Nephron (organoid): ENCODE measurements at regions not wholly inside any gene's neighbourhood (a gene's known extent, or its start where the extent isn't known, plus 50 kb on each side); places are given as distances from the start of the nearest gene placed in this dataset.

Experiments used
- H3K27ac Mint-ChIP-seq, 3 experiments: 2 replicates each; pipeline ENCODE4 v1.8.0; 2020; ENCODE audit warnings: mixed read lengths in 3 of 3, mild to moderate bottlenecking in 2 of 3, moderate library complexity in 1 of 3
- H3K27me3 Mint-ChIP-seq: 2 replicates; pipeline ENCODE4 v1.8.0; 2021; ENCODE audit warnings: low read depth, mild to moderate bottlenecking, moderate library complexity, mixed read lengths
- H3K36me3 Mint-ChIP-seq: 2 replicates; pipeline ENCODE4 v1.8.0; 2020; ENCODE audit warnings: low read depth, mixed read lengths
- H3K4me1 Mint-ChIP-seq: 2 replicates; pipeline ENCODE4 v1.8.0; 2020; ENCODE audit warnings: mixed read lengths
- H3K4me3 Mint-ChIP-seq, 3 experiments: 2 replicates each; pipeline ENCODE4 v1.8.0; 2020; ENCODE audit warnings: mild to moderate bottlenecking in 3 of 3, mixed read lengths in 3 of 3, moderate library complexity in 2 of 3
- H3K9me3 Mint-ChIP-seq: 2 replicates; pipeline ENCODE4 v1.8.0; 2020; ENCODE audit warnings: mixed read lengths
- CTCF ChIP-seq, 3 experiments: fragments of 200-600 bp; sonication (generic); IDR thresholded peaks; one replicate each; pipeline ENCODE4 v1.5.0; 2021; ENCODE audit warnings: antibody characterized with exemption in 3 of 3; ENCODE audit not compliant: unreplicated experiment in 3 of 3

- no peaks in the 10 kb centered on the region for H3K27me3 Mint-ChIP-seq
- no peaks in the 10 kb centered on the region for H3K9me3 Mint-ChIP-seq
- no peaks in the 10 kb centered on the region for H3K36me3 Mint-ChIP-seq
- H3K27ac Mint-ChIP-seq = peak overlapping the region in 1 of 3 experiments; percentile 53
- no peak overlapping the region for H3K4me3 Mint-ChIP-seq
- H3K4me1 Mint-ChIP-seq = peaks cover 30% of the 10 kb centered on the region
- no peak for TF ChIP-seq CTCF (IDR thresholded peaks at IDR 0.05; ENCODE audit: unreplicated experiment in 3 of 3)
These were observed 218.0 kb downstream of the TMEM38B start for GRCh38 chr9:105912157-105912862.

GRCh38 chr9:105912863-105913516 is 218.6 kb downstream of the TMEM38B start:
- no peak for TF ChIP-seq CTCF (IDR thresholded peaks at IDR 0.05; ENCODE audit: unreplicated experiment in 3 of 3)
- Mint-ChIP-seq H3K9me3 (no peaks in the 10 kb centered on the region), H3K27me3 (no peaks in the 10 kb centered on the region), H3K36me3 (no peaks in the 10 kb centered on the region), H3K4me1 (peaks cover 30% of the 10 kb centered on the region), H3K4me3 (no peak overlapping the region), H3K27ac (peak overlapping the region in 1 of 3 experiments; percentile 4)

GRCh38 chr9:105921057-105921726 is 226.9 kb downstream of the TMEM38B start:
- H3K4me3 Mint-ChIP-seq = no peak overlapping the region
- H3K4me1 Mint-ChIP-seq = no peaks in the 10 kb centered on the region
- H3K27me3 Mint-ChIP-seq = no peaks in the 10 kb centered on the region
- H3K36me3 Mint-ChIP-seq = no peaks in the 10 kb centered on the region
- no peaks in the 10 kb centered on the region for H3K9me3 Mint-ChIP-seq
- H3K27ac Mint-ChIP-seq = no peak overlapping the region
- TF ChIP-seq CTCF (IDR thresholded peaks at IDR 0.05; ENCODE audit: unreplicated experiment in 3 of 3) = no peak

- no peak overlapping the region for H3K4me3 Mint-ChIP-seq
- peaks cover 6% of the 10 kb centered on the region for H3K9me3 Mint-ChIP-seq
- no peak for TF ChIP-seq CTCF (IDR thresholded peaks at IDR 0.05; ENCODE audit: unreplicated experiment in 3 of 3)
- no peak overlapping the region for H3K27ac Mint-ChIP-seq
- peaks cover 4% of the 10 kb centered on the region for H3K27me3 Mint-ChIP-seq
- peaks cover 3% of the 10 kb centered on the region for H3K36me3 Mint-ChIP-seq
- H3K4me1 Mint-ChIP-seq = no peaks in the 10 kb centered on the region
These were observed 234.1 kb downstream of the TMEM38B start for GRCh38 chr9:105928416-105928815.

GRCh38 chr9:105930011-105930627 is 235.8 kb downstream of the TMEM38B start:
- H3K36me3 Mint-ChIP-seq = peaks cover 3% of the 10 kb centered on the region
- no peaks in the 10 kb centered on the region for H3K4me1 Mint-ChIP-seq
- H3K4me3 Mint-ChIP-seq = no peak overlapping the region
- H3K9me3 Mint-ChIP-seq = peaks cover 11% of the 10 kb centered on the region
- H3K27ac Mint-ChIP-seq = no peak overlapping the region
- TF ChIP-seq CTCF (IDR thresholded peaks at IDR 0.05; ENCODE audit: unreplicated experiment in 3 of 3) = no peak
- peaks cover 4% of the 10 kb centered on the region for H3K27me3 Mint-ChIP-seq
